Transverse colon (tissue), 4 donors: ENCODE measurements at regions not wholly inside any gene's neighbourhood (a gene's known extent, or its start where the extent isn't known, plus 50 kb on each side); places are given as distances from the start of the nearest gene placed in this dataset.

Experiments
- DNase-seq: peaks from one replicate; pipeline ENCODE4 v3.0.0-alpha.2; 2019
- H3K27ac ChIP-seq, 4 donors: fragments of 200-600 bp; sonication (generic); 2 replicates each; pipeline ENCODE4 v1.5.1; 2016 to 2018; ENCODE audit warnings: inconsistent platforms in 4 of 4
- H3K27me3 ChIP-seq: fragments of 200-600 bp; sonication (generic); 2 replicates; pipeline ENCODE4 v1.5.1; 2017; ENCODE audit warnings: inconsistent platforms
- H3K36me3 ChIP-seq, 4 donors: fragments of 200-600 bp; sonication (generic); 2 replicates each; pipeline ENCODE4 v1.5.1; 2017 to 2019; ENCODE audit warnings: inconsistent platforms in 4 of 4
- H3K4me1 ChIP-seq, 4 donors: fragments of 200-600 bp; sonication (generic); 2 replicates each; pipeline ENCODE4 v1.5.1; 2017 to 2020; ENCODE audit warnings: inconsistent platforms in 4 of 4
- H3K4me3 ChIP-seq, 4 donors: fragments of 200-600 bp; sonication (generic); 1 replicate in 1 of 4; 2 replicates in 3 of 4; pipeline versions ENCODE4 v1.5.1 to v1.6.1; 2017 to 2019; ENCODE audit warnings: inconsistent platforms in 4 of 4
- H3K9me3 ChIP-seq, 2 donors: fragments of 200-600 bp; sonication (generic); 2 replicates each; pipeline ENCODE4 v1.5.1; 2017 to 2019; ENCODE audit warnings: inconsistent platforms in 2 of 2
- EP300 ChIP-seq: sonication (generic); formaldehyde crosslinking; IDR thresholded peaks from one replicate; pipeline ENCODE4 v1.6.1; 2017; ENCODE audit warnings: antibody characterized with exemption, low read depth
- POLR2A ChIP-seq: fragments of 450-650 bp; IDR thresholded peaks from one replicate; pipeline ENCODE4 v1.6.1; 2016; ENCODE audit warnings: antibody characterized with exemption, mild to moderate bottlenecking, moderate library complexity
- POLR2AphosphoS5 ChIP-seq, 3 donors: sonication (generic); formaldehyde crosslinking; IDR thresholded peaks; one replicate each; pipeline ENCODE4 v1.6.1; 2016; ENCODE audit warnings: antibody characterized with exemption in 3 of 3
- WGBS, 2 donors: methylation state at CpG; one replicate each; pipeline ENCODE4 v1.1.5; 2018; ENCODE audit warnings: low coverage in 1 of 2; 5-methylcytosine and 5-hydroxymethylcytosine counted together
- in situ Hi-C, 4 donors: fragments of 200-750 bp; cut with MboI; loops; one replicate each; pipeline versions ENCODE4 v1.15.0 to v1.15.1; 2017; ENCODE audit warnings: low sequenced_read_pairs in 3 of 4, low pct_ligation_motif_present in 1 of 4, low pct_unique_long_range_greater_than_20kb in 1 of 4
- intact Hi-C: fragments of 100-400 bp; cut with DNase I; formaldehyde crosslinking; loops from one replicate; pipeline ENCODE4 v1.15.1; 2023; ENCODE audit warnings: low total_unique reads
- TF ChIP-seq, protein P1 (sequence below), 5 experiments: fragments of 200-600 bp in 3 of 5; fragments of 450-650 bp in 2 of 5; sonication (generic) in 3 of 5; IDR thresholded peaks; 1 replicate in 2 of 5; 2 replicates in 3 of 5; pipeline ENCODE4 v1.5.1; 2016 to 2017; ENCODE audit warnings: antibody characterized with exemption in 5 of 5, inconsistent platforms in 3 of 5, mild to moderate bottlenecking in 2 of 5, moderate library complexity in 1 of 5

DNA sequence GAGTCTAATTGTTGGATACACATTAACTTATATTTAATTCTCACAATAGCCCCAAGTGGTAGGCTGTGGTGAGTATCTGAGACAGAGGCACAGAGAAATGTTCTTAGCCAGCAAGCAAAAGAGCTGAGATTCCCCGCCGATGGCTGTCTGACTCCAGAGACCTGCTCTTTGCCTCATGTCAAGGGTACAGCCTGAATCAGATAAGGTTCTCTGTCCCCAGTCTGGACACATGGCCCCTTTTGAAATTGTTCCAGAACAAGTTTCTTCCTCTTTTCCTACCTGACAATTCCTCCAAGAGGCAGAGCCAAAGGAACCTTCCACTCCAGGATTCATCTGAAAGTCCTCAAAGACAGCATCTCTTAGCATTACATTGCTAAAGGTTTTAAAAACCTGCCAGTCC lies 512.9 kb upstream of the TNP1 start:
- 100% methylated on average over 2 of the region's 2 CpGs for WGBS, 2 donors
- Histone ChIP-seq H3K36me3 (no peaks in the 10 kb centered on the region), H3K9me3 (no peaks in the 10 kb centered on the region), H3K4me1 (peaks cover 0 to 6% (median 0%) of the 10 kb centered on the region in 4 donors), H3K4me3 (no peak overlapping the region), H3K27me3 (no peaks in the 10 kb centered on the region), H3K27ac (no peak overlapping the region)
- intact Hi-C loops (no loop called here), in situ Hi-C loops (no loop called here)
- TF ChIP-seq POLR2AphosphoS5 (IDR thresholded peaks at IDR 0.05) (no peak), EP300 (no peak), POLR2A (no peak)
- TF ChIP-seq, protein P1, sequence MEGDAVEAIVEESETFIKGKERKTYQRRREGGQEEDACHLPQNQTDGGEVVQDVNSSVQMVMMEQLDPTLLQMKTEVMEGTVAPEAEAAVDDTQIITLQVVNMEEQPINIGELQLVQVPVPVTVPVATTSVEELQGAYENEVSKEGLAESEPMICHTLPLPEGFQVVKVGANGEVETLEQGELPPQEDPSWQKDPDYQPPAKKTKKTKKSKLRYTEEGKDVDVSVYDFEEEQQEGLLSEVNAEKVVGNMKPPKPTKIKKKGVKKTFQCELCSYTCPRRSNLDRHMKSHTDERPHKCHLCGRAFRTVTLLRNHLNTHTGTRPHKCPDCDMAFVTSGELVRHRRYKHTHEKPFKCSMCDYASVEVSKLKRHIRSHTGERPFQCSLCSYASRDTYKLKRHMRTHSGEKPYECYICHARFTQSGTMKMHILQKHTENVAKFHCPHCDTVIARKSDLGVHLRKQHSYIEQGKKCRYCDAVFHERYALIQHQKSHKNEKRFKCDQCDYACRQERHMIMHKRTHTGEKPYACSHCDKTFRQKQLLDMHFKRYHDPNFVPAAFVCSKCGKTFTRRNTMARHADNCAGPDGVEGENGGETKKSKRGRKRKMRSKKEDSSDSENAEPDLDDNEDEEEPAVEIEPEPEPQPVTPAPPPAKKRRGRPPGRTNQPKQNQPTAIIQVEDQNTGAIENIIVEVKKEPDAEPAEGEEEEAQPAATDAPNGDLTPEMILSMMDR (IDR thresholded peaks at IDR 0.05), result no peak
- DNase-seq, result no peak

DNA sequence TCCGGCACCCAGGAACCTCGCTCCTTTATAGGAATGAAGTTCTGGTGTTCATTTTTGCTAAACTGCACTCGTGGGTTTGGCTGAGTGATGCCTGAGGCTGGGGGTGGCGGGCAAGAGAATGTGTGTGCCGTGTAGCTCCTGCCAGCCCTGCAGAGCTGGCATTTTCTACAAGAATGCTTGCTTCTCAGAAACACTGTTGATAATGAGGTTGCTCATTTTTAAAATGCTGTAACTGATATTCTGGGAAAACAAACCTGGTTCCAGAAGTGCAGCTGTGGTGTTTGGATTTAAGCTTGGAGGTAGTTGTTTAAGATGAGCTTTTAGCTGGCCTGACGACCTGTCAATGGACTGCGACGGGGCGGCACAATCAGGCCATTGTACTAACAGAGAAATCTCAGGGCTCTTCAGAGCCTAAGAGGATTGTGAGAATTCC lies 511.9 kb upstream of the TNP1 start:
- Histone ChIP-seq H3K27ac (peak overlapping the region in 1 of 4 donors; percentile 30), H3K27me3 (no peaks in the 10 kb centered on the region), H3K4me1 (peaks cover 0 to 6% (median 0%) of the 10 kb centered on the region in 4 donors), H3K9me3 (no peaks in the 10 kb centered on the region), H3K4me3 (no peak overlapping the region), H3K36me3 (no peaks in the 10 kb centered on the region)
- DNase-seq, result no peak
- WGBS, 2 donors, result 60 to 79% methylated on average over 7 to 9 of the region's 9 CpGs
- intact Hi-C loops, result no loop called here
- TF ChIP-seq POLR2AphosphoS5 (IDR thresholded peaks at IDR 0.05), result no peak
- TF ChIP-seq EP300, result no peak
- TF ChIP-seq, protein P1 (IDR thresholded peaks at IDR 0.05), result no peak
- in situ Hi-C loops, result no loop called here

DNA sequence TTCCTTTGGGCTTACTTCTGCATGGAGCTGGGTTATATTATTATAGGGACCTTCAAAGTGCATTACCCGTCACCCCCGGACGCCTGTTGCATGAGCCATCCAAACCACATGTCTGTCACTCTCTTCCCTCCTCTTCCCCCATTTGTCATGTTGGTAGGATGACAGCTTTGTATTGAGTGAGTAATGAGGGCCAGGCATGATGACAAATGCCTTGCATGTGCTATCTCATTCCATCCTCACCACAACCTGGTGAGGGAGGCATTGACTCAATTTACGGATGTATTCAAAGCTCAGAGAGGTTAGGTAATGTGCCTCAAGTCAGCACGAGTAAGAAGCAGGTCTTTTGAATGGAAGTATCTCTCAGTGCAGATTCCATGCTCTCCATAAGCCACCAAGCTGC lies 510.5 kb upstream of the TNP1 start:
- Histone ChIP-seq H3K9me3 (no peaks in the 10 kb centered on the region), H3K36me3 (no peaks in the 10 kb centered on the region), H3K4me1 (peaks cover 0 to 6% (median 0%) of the 10 kb centered on the region in 4 donors), H3K4me3 (no peak overlapping the region), H3K27ac (no peak overlapping the region), H3K27me3 (no peaks in the 10 kb centered on the region)
- 80 to 90% methylated on average over 4 to 5 of the region's 5 CpGs for WGBS, 2 donors
- TF ChIP-seq, protein P1 (IDR thresholded peaks at IDR 0.05), result no peak
- TF ChIP-seq POLR2AphosphoS5 (IDR thresholded peaks at IDR 0.05) (no peak), EP300 (no peak)
- no peak for DNase-seq
- intact Hi-C loops (no loop called here), in situ Hi-C loops (no loop called here)

DNA sequence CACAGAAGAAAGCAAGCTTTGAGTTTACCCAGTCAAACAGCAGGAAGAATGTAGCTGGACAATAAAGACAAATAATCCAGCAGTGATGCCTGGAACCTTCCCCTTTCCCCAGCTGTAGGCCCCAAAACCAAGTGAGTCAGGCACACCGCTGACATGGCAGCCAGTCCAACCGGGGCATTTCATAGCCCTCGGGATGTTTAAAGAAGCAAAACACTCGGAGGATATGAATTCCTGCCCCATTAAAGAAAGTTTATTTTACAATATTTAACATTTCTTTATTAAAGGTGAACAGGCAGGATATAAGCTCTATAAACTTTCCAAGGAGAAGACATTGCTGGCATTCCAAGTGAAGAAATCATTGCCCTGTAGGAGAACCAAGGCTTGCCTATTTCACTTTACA lies 507.6 kb upstream of the TNP1 start:
- Histone ChIP-seq H3K36me3 (no peaks in the 10 kb centered on the region), H3K4me3 (no peak overlapping the region), H3K27me3 (no peaks in the 10 kb centered on the region), H3K4me1 (no peaks in the 10 kb centered on the region), H3K9me3 (no peaks in the 10 kb centered on the region), H3K27ac (no peak overlapping the region)
- intact Hi-C loops, result no loop called here
- no peak for DNase-seq
- in situ Hi-C loops, result no loop called here
- TF ChIP-seq, protein P1 (IDR thresholded peaks at IDR 0.05), result no peak
- TF ChIP-seq POLR2A, result no peak
- TF ChIP-seq EP300, result no peak
- TF ChIP-seq POLR2AphosphoS5 (IDR thresholded peaks at IDR 0.05), result no peak
- 60 to 77% methylated on average over 1 to 4 of the region's 4 CpGs for WGBS, 2 donors
